IMR-90 (cell line): ENCODE measurements at regions not wholly inside any gene's neighbourhood (a gene's known extent, or its start where the extent isn't known, plus 50 kb on each side); places are given as distances from the start of the nearest gene placed in this dataset.
"Not testable (repeated sequence)": the region's sequence is repeated elsewhere in the genome, so short reads cannot be mapped to it uniquely, and the experiment has no call there.

Source experiments
- ATAC-seq: fragments of 200-7000 bp; cut with Tn5 transposase; 2 replicates; pipeline ENCODE4 v1.9.1; 2020; ENCODE audit warnings: low read depth, mild to moderate bottlenecking, moderate library complexity
- BruUV-seq: library from RNA; stranded (reverse); fragments of 400-500 nt; replicated peaks from 2 replicates; lab custom pipeline; 2021; lab: Mats Ljungman, UMichigan
- CTCF ChIA-PET: fragments of 300-600 bp; formaldehyde crosslinking; extraction: SDS; loops from one replicate; lab custom pipeline; 2021; ENCODE audit warnings: antibody characterized with exemption; lab: Yijun Ruan, JAX
- POLR2A ChIA-PET: fragments of 300-600 bp; sonication (Branson Sonifier 250); formaldehyde crosslinking; loops from one replicate; lab custom pipeline; 2022; ENCODE audit warnings: antibody characterized with exemption; ENCODE audit not compliant: unreplicated experiment; lab: Charles Lee
- DNase-seq: peaks from one replicate; pipeline ENCODE4 v3.0.0; 2013
- H2AFZ ChIP-seq: replicated peaks from 2 replicates; pipeline ENCODE3; 2013; ENCODE audit warnings: low read length, mild to moderate bottlenecking; ENCODE audit not compliant: poor library complexity
- H2AK5ac ChIP-seq: 2 replicates; pipeline ENCODE4 v1.6.1; 2013; ENCODE audit warnings: low read depth, low read length, inconsistent platforms
- H2AK9ac ChIP-seq: replicated peaks from 2 replicates; pipeline ENCODE3; 2013; ENCODE audit warnings: mild to moderate bottlenecking, low read depth, low read length, moderate library complexity; ENCODE audit not compliant: poor library complexity
- H2BK120ac ChIP-seq: 2 replicates; pipeline ENCODE4 v1.6.1; 2013; ENCODE audit warnings: low read depth, low read length, inconsistent platforms
- H2BK15ac ChIP-seq: 3 replicates; pipeline ENCODE4 v1.6.1; 2013; ENCODE audit warnings: low read depth, low read length, inconsistent platforms
- H2BK20ac ChIP-seq: 2 replicates; pipeline ENCODE4 v1.6.1; 2013; ENCODE audit warnings: low read depth, mild to moderate bottlenecking, inconsistent platforms, low read length, moderate library complexity
- H2BK5ac ChIP-seq: 2 replicates; pipeline ENCODE4 v1.6.1; 2013; ENCODE audit warnings: mild to moderate bottlenecking, low read depth, low read length, inconsistent platforms; ENCODE audit not compliant: poor library complexity, severe bottlenecking
- H3K14ac ChIP-seq: replicated peaks from 2 replicates; pipeline ENCODE4 v1.6.1; 2013; ENCODE audit warnings: low read depth, low read length, inconsistent platforms
- H3K18ac ChIP-seq: 2 replicates; pipeline ENCODE4 v1.6.1; 2013; ENCODE audit warnings: low read depth, low read length, control low read depth
- H3K23ac ChIP-seq: 2 replicates; pipeline ENCODE4 v1.6.1; 2013; ENCODE audit warnings: low read depth, low read length, inconsistent platforms
- H3K27ac ChIP-seq: 2 replicates; pipeline ENCODE4 v1.5.1; 2013; ENCODE audit warnings: mild to moderate bottlenecking, control low read depth, low read length; ENCODE audit not compliant: insufficient read depth
- H3K27me3 ChIP-seq: 2 replicates; pipeline ENCODE4 v1.6.1; 2013; ENCODE audit warnings: low read length; ENCODE audit not compliant: control insufficient read depth, insufficient read depth
- H3K36me3 ChIP-seq: 2 replicates; pipeline ENCODE4 v1.6.1; 2013; ENCODE audit warnings: low read length, mixed read lengths; ENCODE audit not compliant: control insufficient read depth, insufficient read depth
- H3K4ac ChIP-seq: 2 replicates; pipeline ENCODE4 v1.6.1; 2013; ENCODE audit warnings: low read depth, low read length, inconsistent platforms
- H3K4me1 ChIP-seq: 2 replicates; pipeline ENCODE4 v1.6.1; 2013; ENCODE audit warnings: low read length, mixed read lengths; ENCODE audit not compliant: control insufficient read depth, insufficient read depth
- H3K4me2 ChIP-seq: 2 replicates; pipeline ENCODE4 v1.6.1; 2013; ENCODE audit warnings: low read depth, mild to moderate bottlenecking, control low read depth, low read length, moderate library complexity
- H3K4me3 ChIP-seq: 2 replicates; pipeline ENCODE4 v1.5.1; 2013; ENCODE audit warnings: low read depth, mild to moderate bottlenecking, control low read depth, low read length, moderate library complexity; ENCODE audit not compliant: insufficient read depth
- H3K56ac ChIP-seq: 2 replicates; pipeline ENCODE4 v1.6.1; 2013; ENCODE audit warnings: low read length, inconsistent platforms; ENCODE audit not compliant: insufficient read depth; ENCODE audit errors: extremely low read depth
- H3K79me1 ChIP-seq, 2 experiments: 2 replicates each; pipeline ENCODE4 v1.6.1; 2013; ENCODE audit warnings: low read length in 2 of 2, inconsistent platforms in 1 of 2, low read depth in 1 of 2
- H3K9ac ChIP-seq: 2 replicates; pipeline ENCODE4 v1.6.1; 2013; ENCODE audit warnings: low read depth, low read length, control low read depth
- H3K9me1 ChIP-seq: 2 replicates; pipeline ENCODE4 v1.6.1; 2013; ENCODE audit warnings: low read length, inconsistent platforms; ENCODE audit not compliant: insufficient read depth
- H3K9me3 ChIP-seq: 2 replicates; pipeline ENCODE4 v1.6.1; 2013; ENCODE audit warnings: low read length; ENCODE audit not compliant: control insufficient read depth, insufficient read depth
- H4K20me1 ChIP-seq: 2 replicates; pipeline ENCODE4 v1.6.1; 2013; ENCODE audit warnings: low read length, inconsistent platforms; ENCODE audit not compliant: insufficient read depth
- H4K5ac ChIP-seq: 2 replicates; pipeline ENCODE4 v1.6.1; 2013; ENCODE audit warnings: mild to moderate bottlenecking, low read depth, low read length, control low read depth
- H4K8ac ChIP-seq, 2 experiments: 2 replicates each; pipeline ENCODE4 v1.6.1; 2013; ENCODE audit warnings: low read depth in 2 of 2, low read length in 2 of 2, control low read depth in 1 of 2, inconsistent platforms in 1 of 2
- H4K91ac ChIP-seq: 2 replicates; pipeline ENCODE4 v1.6.1; 2013; ENCODE audit warnings: low read depth, low read length, inconsistent platforms; ENCODE audit not compliant: insufficient read depth
- WGBS, 2 experiments: methylation state at CpG; one replicate each; pipeline versions ENCODE4 v1.1.5 to v1.1.7; 2013; ENCODE audit warnings: missing lambda C conversion rate in 2 of 2; ENCODE audit not compliant: insufficient read length in 1 of 2; ENCODE audit errors: extremely low coverage in 2 of 2; 5-methylcytosine and 5-hydroxymethylcytosine counted together
- dilution Hi-C: fragments of 300-500 bp; cut with HindIII; formaldehyde crosslinking; loops from one replicate; pipeline ENCODE4 v1.14.3; 2018; ENCODE audit warnings: low sequenced_read_pairs; ENCODE audit not compliant: unreplicated experiment
- in situ Hi-C: fragments of 300-500 bp; cut with MboI; formaldehyde crosslinking; loops from 3 replicates; pipeline ENCODE4 v1.14.3; 2019; ENCODE audit warnings: low sequenced_read_pairs, inconsistent platforms, mixed read lengths
- intact Hi-C: fragments of 100-400 bp; cut with micrococcal nuclease; formaldehyde crosslinking; loops from 2 replicates; pipeline ENCODE4 v1.10.0; 2022

- H3K27ac ChIP-seq, H2AFZ ChIP-seq, in situ Hi-C loops, dilution Hi-C loops, H3K18ac ChIP-seq, H3K4me3 ChIP-seq, ATAC-seq, BruUV-seq, CTCF ChIA-PET, H4K20me1 ChIP-seq, H3K9me3 ChIP-seq, H2AK5ac ChIP-seq, H3K9me1 ChIP-seq, POLR2A ChIA-PET, H2BK15ac ChIP-seq, H3K9ac ChIP-seq, DNase-seq, H3K79me1 ChIP-seq, H3K27me3 ChIP-seq, H2BK120ac ChIP-seq, H3K4me1 ChIP-seq, H3K14ac ChIP-seq, H4K5ac ChIP-seq, H4K91ac ChIP-seq, intact Hi-C loops, H3K4me2 ChIP-seq, H2AK9ac ChIP-seq, H2BK5ac ChIP-seq, H3K4ac ChIP-seq, H3K36me3 ChIP-seq, H4K8ac ChIP-seq, H2BK20ac ChIP-seq, H3K56ac ChIP-seq, H3K23ac ChIP-seq: not testable (repeated sequence)
- 100% methylated on average over 2 of the region's 7 CpGs; no CpG with 5 or more reads in 1 of the 2 experiments for WGBS, 2 experiments
Observed at GRCh38 chr7:114817036-114817435, 104.9 kb upstream of the MDFIC start.
